KBM-7 (cell line): ENCODE measurements at regions not wholly inside any gene's neighbourhood (a gene's known extent, or its start where the extent isn't known, plus 50 kb on each side); places are given as distances from the start of the nearest gene placed in this dataset.
"Not testable (repeated sequence)": the region's sequence is repeated elsewhere in the genome, so short reads cannot be mapped to it uniquely, and the experiment has no call there.

ENCODE experiments used
- DNase-seq: peaks from one replicate; pipeline ENCODE4 v3.0.0-alpha.2; 2015
- in situ Hi-C: fragments of 300-500 bp; cut with MboI; formaldehyde crosslinking; loops from 2 replicates; pipeline ENCODE4 v1.14.3; 2020; ENCODE audit warnings: low sequenced_read_pairs, low pct_unique_long_range_greater_than_20kb, mixed read lengths

DNA sequence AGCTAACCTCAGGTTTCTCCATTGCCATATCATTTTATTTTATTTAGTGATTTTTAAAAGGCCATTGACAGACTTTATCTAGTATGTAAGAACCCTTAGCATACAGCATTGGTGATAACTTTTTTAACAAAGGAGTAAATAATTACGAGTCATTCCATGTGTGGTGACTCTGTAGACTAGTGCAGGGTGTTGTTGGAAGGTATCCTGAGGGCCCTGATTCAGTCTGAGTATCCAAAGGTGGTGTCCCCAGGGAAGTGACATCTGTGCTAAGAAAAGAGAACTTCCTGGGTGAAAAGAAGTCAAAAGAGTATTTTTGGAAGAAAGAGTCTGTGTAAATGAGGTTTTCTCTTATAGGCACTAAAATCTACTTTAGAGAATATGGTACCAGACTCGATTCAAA is 308.4 kb downstream of the C7orf25 start:
- in situ Hi-C loops: no loop called here
- DNase-seq: no peak

DNA sequence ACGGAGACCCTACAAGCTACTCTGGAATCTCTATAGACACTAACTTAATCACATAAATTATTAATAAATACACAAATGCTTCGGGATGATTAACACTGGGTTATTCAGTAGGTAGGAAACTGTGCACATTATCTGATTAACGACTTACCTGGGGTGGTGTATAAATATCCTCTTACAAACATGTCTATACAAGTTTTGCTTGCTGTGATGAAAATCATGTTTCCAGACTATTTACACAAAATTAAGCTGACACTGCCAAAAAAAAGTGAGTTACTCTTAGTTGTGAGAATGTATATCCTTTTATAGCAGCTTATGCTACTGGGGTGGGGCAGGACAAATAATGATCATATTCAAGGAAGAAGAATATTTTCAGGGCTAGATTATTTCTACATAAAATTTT is 314.6 kb downstream of the C7orf25 start:
- in situ Hi-C loops: no loop called here
- DNase-seq: no peak

DNA sequence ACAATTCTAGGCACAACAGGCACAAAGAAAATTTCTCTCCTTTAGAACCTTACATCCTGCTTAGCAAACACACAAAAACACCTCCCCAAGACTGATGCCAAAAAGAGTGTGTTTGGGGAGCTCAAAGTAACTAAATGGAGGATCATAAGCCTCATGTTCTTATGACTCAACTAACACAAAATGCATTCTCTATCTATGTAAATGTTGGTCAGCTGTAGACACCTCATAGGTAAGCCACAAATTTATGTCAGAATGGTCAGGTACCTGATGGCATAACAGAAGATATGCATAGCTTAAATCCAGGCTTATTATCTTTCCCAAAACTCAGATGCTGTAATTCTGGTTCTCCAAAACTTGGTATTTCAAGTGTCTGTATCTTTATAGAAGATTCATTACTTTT is 315.1 kb downstream of the C7orf25 start:
- no peak for DNase-seq
- in situ Hi-C loops: no loop called here

DNA sequence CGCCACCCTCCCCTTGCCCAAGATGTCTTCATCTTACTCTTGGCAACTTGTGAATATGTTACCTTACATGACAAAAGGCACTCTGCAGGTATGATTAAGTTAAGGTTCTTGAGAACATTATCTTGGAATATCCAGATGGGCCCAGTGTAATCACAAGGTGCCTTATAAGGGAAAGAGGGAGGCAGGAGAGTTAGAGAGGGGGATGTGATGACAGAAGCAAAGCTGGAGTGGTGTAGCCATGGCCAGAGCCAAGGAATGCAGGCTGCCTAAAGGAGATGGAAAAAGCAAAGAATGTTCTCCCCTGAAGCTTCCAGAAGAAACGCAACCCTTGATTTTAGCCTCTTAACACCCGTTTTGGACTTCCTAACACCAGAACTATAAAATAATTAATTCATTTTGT is 318.0 kb downstream of the C7orf25 start:
- DNase-seq: no peak
- in situ Hi-C loops: no loop called here

DNA sequence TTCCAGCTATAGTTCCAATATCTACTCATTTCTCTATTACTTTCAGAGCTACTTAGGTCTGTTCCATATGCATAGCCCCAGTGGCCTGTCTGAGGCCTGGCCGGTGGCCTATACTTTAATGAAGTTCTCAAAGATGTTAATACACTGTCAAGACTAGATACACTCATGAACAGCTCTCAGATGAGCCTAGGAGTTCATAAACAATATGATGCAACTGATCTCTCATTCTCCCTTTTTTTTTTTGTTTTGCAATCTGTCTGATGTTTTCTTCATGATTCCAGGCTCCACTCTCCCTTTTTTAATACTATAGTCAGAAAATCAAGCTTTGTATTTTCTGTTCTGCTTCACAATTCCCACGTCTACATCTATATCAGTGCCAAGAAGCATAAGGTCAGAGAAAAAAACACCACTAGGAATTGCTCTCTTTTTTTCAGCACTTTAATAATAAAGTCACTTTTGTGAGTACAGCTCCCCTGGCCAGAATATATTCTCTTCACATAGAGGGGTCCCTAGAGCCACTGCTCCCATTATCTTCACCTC is 321.0 kb downstream of the C7orf25 start:
- in situ Hi-C loops: no loop called here
- no peak for DNase-seq

DNA sequence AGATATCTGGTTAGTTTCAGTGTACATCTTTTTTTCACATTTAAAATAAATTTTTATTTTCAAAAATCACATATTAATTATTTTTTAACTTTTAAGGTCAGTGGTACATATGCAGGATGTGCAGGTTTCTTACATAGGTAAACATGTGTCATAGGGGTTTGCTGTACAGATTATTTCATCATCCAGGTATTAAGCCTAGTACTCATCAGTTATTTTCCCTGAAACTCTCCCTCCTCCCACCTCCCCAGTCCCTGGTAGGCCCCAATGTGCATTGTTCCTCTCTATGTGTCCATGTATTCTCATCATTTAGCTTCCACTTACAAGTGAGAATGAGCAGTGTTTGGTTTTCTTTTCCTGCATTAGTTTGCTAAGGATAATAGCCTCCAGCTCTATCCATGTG is 323.0 kb downstream of the C7orf25 start:
- in situ Hi-C loops: no loop called here
- no peak for DNase-seq

- no peak for DNase-seq
- in situ Hi-C loops: no loop called here
Observed at GRCh38 chr7:42587806-42588205, 324.1 kb downstream of the C7orf25 start.

GRCh38 chr7:42580061-42580460 is 331.8 kb downstream of the C7orf25 start:
- DNase-seq: no peak
- in situ Hi-C loops: no loop called here

GRCh38 chr7:42575171-42575570 is 336.7 kb downstream of the C7orf25 start:
- in situ Hi-C loops: no loop called here
- no peak for DNase-seq

DNA sequence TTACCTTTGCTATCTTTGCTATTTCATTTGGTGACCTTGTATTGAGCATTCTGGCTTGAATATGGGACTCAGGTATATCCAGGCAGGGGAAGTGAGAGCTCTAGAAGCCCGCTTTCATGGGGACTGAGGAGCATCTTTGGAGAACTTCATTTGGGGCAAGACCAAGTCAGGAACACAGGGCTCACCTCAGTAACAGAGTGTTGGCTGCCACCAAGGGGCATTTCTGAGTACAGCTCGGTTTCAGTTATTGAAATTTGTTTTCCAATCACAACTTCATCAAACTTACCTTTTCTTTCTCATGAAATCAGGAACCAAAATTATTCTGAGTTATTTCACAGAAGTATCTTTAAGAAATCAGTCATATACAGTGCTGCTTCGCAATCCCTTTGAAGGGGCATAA is 337.2 kb downstream of the C7orf25 start:
- DNase-seq: no peak
- in situ Hi-C loops: no loop called here

DNA sequence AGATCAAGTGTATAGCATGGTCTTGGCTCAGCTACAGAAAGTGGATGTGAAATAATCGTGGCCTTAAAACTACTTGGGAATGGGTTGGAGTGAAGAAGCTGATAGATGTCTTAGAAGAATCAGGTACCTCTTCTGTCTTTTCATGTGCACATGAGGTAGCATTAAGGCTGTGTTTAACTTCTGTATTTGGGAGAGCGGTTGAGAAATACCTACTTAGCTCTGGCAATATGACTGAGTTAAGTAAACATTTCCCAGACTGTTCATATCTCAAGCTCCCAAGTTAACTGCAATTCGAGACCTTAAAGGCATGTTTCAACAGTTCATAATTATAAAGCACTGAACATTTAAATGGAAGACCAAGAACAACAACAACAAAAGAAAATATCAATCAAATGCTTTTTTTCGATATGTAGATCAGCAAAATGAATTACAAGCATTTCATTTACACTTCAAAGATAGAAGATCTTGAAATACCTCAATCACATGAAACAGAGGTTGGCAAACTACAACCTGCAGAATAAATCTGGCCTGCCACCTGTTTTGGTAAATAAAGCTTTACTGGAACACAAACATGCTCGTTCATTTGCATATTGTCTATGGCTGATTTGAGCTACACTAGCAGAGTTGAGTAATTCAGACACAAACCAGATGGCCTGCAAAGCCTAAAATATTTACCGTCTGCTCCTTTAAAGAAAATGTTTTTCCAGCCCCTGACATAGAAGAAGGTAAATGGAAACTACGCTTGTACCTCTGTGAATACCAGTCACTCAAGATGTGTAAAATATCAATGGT is 337.1 kb upstream of the GLI3 start:
- no peak for DNase-seq
- in situ Hi-C loops: no loop called here

DNA sequence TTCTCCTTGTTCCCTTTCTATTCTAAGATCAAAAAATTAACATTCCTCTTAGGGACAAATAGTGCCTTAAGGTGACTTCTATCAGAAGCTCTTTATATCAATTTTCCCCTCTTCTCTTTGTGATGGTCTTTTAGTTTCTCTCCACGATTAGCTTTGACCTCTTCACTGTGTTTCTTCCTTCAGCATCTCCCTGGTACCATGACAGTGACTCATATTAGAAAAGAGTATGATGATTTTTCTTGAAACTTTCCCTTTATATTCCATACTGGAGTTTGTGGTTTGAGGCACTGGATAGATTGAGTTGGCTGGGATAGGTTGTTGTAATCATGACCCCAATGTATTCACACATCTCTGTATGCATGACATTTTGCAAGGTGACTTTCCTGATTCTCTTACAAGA is 335.6 kb upstream of the GLI3 start:
- DNase-seq: no peak
- in situ Hi-C loops: no loop called here

- in situ Hi-C loops: no loop called here
- DNase-seq: no peak
Observed at GRCh38 chr7:42572056-42572455, 335.0 kb upstream of the GLI3 start.

- DNase-seq: no peak
- in situ Hi-C loops: no loop called here
Observed at GRCh38 chr7:42570944-42571343, 333.9 kb upstream of the GLI3 start.

- in situ Hi-C loops: no loop called here
Observed at GRCh38 chr7:42567051-42567450, 330.0 kb upstream of the GLI3 start.

DNA sequence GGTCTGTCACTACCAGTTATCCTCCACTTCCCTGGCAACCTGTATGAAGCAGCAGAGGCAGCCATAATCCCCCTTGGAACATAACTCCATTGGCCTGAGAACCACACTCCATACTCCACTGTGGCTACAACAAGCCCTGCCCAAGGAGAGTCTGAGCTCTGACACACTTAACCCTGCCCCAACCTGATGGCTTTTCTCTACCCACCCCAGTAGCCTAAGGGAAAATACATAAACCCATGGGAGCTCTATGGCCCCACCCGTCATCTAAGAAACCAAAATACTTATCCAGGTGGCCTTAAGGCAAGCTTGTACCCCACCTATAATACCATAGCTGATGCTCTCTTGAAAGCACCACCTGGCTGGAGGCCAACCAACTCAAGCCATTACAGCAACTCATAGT is 324.8 kb upstream of the GLI3 start:
- in situ Hi-C loops: no loop called here
- DNase-seq: no peak

More at GRCh38 chr7:42567051-42567450, 330.0 kb upstream of the GLI3 start:
- DNase-seq: no peak

- in situ Hi-C loops: no loop called here
- DNase-seq: no peak
Observed at GRCh38 chr7:42560866-42561265, 323.9 kb upstream of the GLI3 start.

DNA sequence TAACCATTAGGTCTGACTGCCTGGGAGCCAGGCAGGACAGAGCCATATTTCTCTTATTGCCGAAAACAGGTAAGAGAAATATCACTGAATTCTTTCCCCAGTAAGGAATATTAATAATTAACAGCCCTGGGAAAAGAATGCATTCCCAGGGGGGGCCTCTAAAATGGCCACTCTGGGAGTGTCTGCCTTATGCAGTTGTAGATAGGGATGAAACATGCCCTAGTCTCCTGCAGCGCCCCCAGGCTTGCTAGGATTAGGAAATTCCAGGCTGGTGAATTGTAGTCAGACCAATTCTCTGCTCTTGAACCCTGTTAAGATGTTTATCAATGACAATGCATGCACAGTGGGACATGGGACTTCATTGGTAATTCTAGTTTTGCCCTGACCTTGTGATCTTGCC is 317.9 kb upstream of the GLI3 start:
- DNase-seq, in situ Hi-C loops: not testable (repeated sequence)

DNA sequence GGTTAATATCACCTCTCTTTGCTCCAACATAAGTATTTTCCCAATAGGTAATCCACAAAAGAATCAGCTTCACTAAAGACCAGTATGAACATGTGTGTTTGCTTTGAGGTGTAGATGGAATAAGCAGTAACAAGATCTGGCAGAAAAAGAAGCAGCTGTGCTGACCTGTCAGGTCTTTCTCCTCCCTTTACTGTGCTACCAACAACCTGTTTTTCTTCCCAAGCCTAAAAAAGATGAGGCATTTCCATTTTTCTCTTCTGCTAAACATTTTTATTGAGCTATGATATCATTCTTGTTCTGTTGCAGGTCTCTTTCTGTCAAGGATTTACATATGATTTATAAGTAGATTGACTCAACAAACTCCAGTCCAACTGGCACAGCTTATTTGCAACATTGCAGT is 315.2 kb upstream of the GLI3 start:
- in situ Hi-C loops: no loop called here
- DNase-seq: no peak

DNA sequence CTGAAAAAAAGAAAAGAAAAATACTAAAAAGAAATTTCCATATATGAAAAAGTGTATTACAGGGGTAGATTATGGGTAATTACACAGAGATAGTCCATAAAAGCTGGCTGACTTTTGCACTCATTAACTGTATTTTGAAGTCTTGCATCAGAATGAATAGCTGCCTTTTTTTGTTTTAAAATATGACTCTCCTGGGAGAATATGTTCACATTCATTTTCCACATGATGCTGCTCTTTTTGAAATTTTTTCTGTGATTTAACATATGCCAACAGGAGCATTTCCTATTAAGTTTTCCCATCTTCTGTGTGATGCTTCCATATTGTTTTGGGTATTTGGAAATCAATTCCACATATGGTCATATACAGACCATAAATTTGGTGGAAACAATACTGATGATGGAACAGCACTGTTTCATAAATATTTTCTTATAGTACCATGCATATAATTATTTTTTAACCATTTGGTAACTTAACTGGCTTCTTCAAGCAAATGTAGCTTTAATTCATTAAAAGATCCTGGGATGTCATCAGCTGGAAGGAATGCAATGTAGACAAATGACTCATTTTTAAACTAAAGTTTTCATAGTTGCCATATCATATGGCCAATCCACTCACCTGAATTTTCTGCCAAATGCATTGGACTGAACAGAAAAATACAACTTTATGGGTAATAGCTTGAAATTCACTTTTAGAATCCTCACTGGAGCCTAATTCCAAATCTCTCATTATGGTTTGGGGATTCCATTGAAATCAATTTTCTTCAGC is 313.9 kb upstream of the GLI3 start:
- in situ Hi-C loops: no loop called here
- no peak for DNase-seq
